ENCODE measurements at regions not wholly inside any gene's neighbourhood (a gene's known extent, or its start where the extent isn't known, plus 50 kb on each side); places are given as distances from the start of the nearest gene placed in this dataset.

DNA sequence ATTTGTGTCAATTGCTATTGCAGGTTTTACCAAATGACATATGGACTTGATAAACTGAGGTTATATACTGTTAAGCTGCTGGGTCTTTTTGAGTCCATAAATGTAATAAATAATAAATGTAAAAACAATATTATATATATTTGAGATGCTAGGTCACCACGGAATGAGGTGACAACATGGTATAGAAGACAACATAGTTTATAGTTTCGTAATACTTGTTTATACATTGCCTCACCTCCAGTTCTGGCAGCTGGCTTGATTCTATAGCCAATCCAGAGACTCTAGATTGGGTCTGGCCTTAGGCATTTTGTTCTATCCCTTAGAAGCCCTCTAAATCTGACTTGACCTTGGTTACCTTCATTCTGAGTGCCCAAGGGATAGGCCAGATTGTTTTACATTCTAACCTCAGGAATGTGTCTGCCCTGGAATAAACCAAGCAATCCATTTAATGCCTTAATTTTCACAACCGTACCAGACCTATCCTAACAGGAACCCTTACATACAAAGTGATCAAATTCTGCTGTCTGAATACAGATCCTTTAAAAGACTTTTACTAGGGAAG, 61.5 kb upstream of the STXBP5 start:
- no peak for DNase-seq

DNA sequence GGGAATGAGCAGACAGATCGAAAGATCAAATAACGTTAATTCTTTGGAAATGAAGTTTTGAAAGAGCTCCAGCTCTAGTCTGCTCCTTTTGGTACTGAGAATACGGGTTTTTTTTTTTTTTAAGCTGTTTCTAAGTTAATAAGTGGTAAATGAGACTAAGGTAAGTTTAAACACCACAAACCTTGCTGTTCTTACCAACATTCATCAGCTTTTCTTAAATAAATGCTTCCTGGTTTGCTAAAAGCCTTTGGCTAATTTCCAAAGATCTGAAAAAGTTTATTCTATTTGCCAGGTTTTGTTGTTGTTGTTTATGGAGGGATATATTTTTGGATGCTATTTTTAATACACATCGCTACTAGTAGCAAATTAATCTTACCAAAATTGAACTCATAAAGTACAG, 55.1 kb upstream of the STXBP5 start:
- DNase-seq = no peak

- DNase-seq = no peak
Observed at GRCh38 chr6:147149826-147150225, 54.4 kb upstream of the STXBP5 start.

DNA sequence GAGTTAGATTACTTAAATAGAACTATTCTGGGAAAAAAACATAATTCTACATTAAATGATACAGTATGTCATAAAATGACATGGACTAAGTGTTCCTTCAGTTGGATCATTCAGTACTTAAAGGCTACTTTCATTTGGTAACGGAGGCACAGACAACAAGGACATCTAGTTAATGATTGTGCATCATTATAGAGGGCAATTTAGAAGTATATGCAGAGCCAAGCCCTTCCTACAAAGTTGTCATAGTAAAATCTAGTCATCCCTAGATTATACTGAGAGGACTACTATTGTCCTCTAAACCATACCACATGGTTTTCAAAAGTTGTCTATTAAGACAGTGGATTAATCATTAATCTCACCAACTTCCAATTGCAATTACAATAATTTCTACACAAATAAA, 53.9 kb upstream of the STXBP5 start:
- DNase-seq = no peak
